Omental fat pad (tissue), 3 donors: ENCODE measurements at regions not wholly inside any gene's neighbourhood (a gene's known extent, or its start where the extent isn't known, plus 50 kb on each side); places are given as distances from the start of the nearest gene placed in this dataset.

ENCODE experiments used
- ATAC-seq: fragments of 150-250 bp; one replicate; pipeline ENCODE4 v1.9.1; 2016; ENCODE audit warnings: mild to moderate bottlenecking, moderate library complexity; ENCODE audit not compliant: low FRiP score
- DNase-seq: peaks from one replicate; pipeline ENCODE4 v3.0.0-alpha.2; 2019; ENCODE audit warnings: low spot score
- CTCF ChIP-seq, 3 donors: fragments of 450-650 bp; IDR thresholded peaks; one replicate each; pipeline ENCODE4 v1.5.1; 2016 to 2017; ENCODE audit warnings: antibody characterized with exemption in 3 of 3, mild to moderate bottlenecking in 3 of 3, moderate library complexity in 2 of 3

GRCh38 chr17:43326490-43327275 is 72.1 kb upstream of the ARL4D start:
- no peak for TF ChIP-seq CTCF (IDR thresholded peaks at IDR 0.05)
- DNase-seq, result no peak
- no peak for ATAC-seq

GRCh38 chr17:43324205-43324893 is 74.4 kb upstream of the ARL4D start:
- ATAC-seq (no peak), DNase-seq (no peak)
- no peak for TF ChIP-seq CTCF (IDR thresholded peaks at IDR 0.05)

GRCh38 chr17:43319293-43320124 is 79.3 kb upstream of the ARL4D start:
- ATAC-seq (no peak), DNase-seq (no peak)
- no peak for TF ChIP-seq CTCF (IDR thresholded peaks at IDR 0.05)

- TF ChIP-seq CTCF (IDR thresholded peaks at IDR 0.05), result no peak
- no peak for ATAC-seq
- no peak for DNase-seq
These were observed 82.2 kb upstream of the ARL4D start for GRCh38 chr17:43316522-43317142.

- ATAC-seq (no peak), DNase-seq (no peak)
- TF ChIP-seq CTCF (IDR thresholded peaks at IDR 0.05), result no peak
These were observed 82.2 kb upstream of the RNU2-1 start for GRCh38 chr17:43315858-43316521.

- ATAC-seq (no peak), DNase-seq (no peak)
- no peak for TF ChIP-seq CTCF (IDR thresholded peaks at IDR 0.05)
These were observed 81.6 kb upstream of the RNU2-1 start for GRCh38 chr17:43315369-43315768.
